ENCODE measurements at regions not wholly inside any gene's neighbourhood (a gene's known extent, or its start where the extent isn't known, plus 50 kb on each side); places are given as distances from the start of the nearest gene placed in this dataset.

- TF ChIP-seq EZH2phosphoT487 (IDR thresholded peaks at IDR 0.05; ENCODE audit: borderline replicate concordance) (no peak), CTCF (conservative IDR thresholded peaks at IDR 0.05; ENCODE audit: low read length) (no peak)
- H3K36me3 ChIP-seq (ENCODE audit: insufficient read depth, low read length), result no peaks in the 10 kb centered on the region
- no peak overlapping the region for H3K4me2 ChIP-seq (ENCODE audit: low read depth, low read length, poor library complexity, severe bottlenecking)
- no peaks in the 10 kb centered on the region for H3F3A ChIP-seq (ENCODE audit: low read depth)
- no peaks in the 10 kb centered on the region for H3K9me3 ChIP-seq (ENCODE audit: insufficient read depth, low read depth, low read length)
- no peak overlapping the region for H3K4me3 ChIP-seq (ENCODE audit: low read length, poor library complexity, severe bottlenecking)
- H3K9me2 ChIP-seq (replicated peaks; ENCODE audit: low read depth, low read length), result no peaks in the 10 kb centered on the region
- H3K9ac ChIP-seq (ENCODE audit: low read depth, low read length, poor library complexity, severe bottlenecking), result no peak overlapping the region
- peak overlapping the region; percentile 65 for H2AFZ ChIP-seq (ENCODE audit: low read length)
- no peaks in the 10 kb centered on the region for H4K20me1 ChIP-seq (ENCODE audit: insufficient read depth, low read length, poor library complexity, severe bottlenecking)
- peaks cover 8% of the 10 kb centered on the region for H3K4me1 ChIP-seq (ENCODE audit: insufficient read depth, low read length, poor library complexity, severe bottlenecking)
- no peaks in the 10 kb centered on the region for H3K79me2 ChIP-seq (ENCODE audit: insufficient read depth, low read length)
- no peaks in the 10 kb centered on the region for H3K27me3 ChIP-seq (ENCODE audit: insufficient read depth, low read length, poor library complexity, severe bottlenecking)
Observed at GRCh38 chr3:31173118-31173718, 278.8 kb upstream of the GADL1 start.

- Histone ChIP-seq H3K4me2 (ENCODE audit: low read depth, low read length, poor library complexity, severe bottlenecking) (no peak overlapping the region), H3K9me2 (replicated peaks; ENCODE audit: low read depth, low read length) (no peaks in the 10 kb centered on the region), H3K4me1 (ENCODE audit: insufficient read depth, low read length, poor library complexity, severe bottlenecking) (peaks cover 8% of the 10 kb centered on the region), H4K20me1 (ENCODE audit: insufficient read depth, low read length, poor library complexity, severe bottlenecking) (no peaks in the 10 kb centered on the region), H3K4me3 (ENCODE audit: low read length, poor library complexity, severe bottlenecking) (no peak overlapping the region), H3K36me3 (ENCODE audit: insufficient read depth, low read length) (no peaks in the 10 kb centered on the region), H3K79me2 (ENCODE audit: insufficient read depth, low read length) (no peaks in the 10 kb centered on the region), H3K9ac (ENCODE audit: low read depth, low read length, poor library complexity, severe bottlenecking) (no peak overlapping the region), H3F3A (ENCODE audit: low read depth) (no peaks in the 10 kb centered on the region), H3K9me3 (ENCODE audit: insufficient read depth, low read depth, low read length) (no peaks in the 10 kb centered on the region), H2AFZ (ENCODE audit: low read length) (no peak overlapping the region), H3K27me3 (ENCODE audit: insufficient read depth, low read length, poor library complexity, severe bottlenecking) (no peaks in the 10 kb centered on the region)
- no peak for TF ChIP-seq EZH2phosphoT487 (IDR thresholded peaks at IDR 0.05; ENCODE audit: borderline replicate concordance)
- no peak for TF ChIP-seq CTCF (conservative IDR thresholded peaks at IDR 0.05; ENCODE audit: low read length)
Observed at GRCh38 chr3:31174079-31174478, 279.6 kb upstream of the GADL1 start.

GRCh38 chr3:31176045-31176444 lies 281.6 kb upstream of the GADL1 start:
- no peak overlapping the region for H2AFZ ChIP-seq (ENCODE audit: low read length)
- no peaks in the 10 kb centered on the region for H3K9me3 ChIP-seq (ENCODE audit: insufficient read depth, low read depth, low read length)
- H3K27me3 ChIP-seq (ENCODE audit: insufficient read depth, low read length, poor library complexity, severe bottlenecking), result no peaks in the 10 kb centered on the region
- H4K20me1 ChIP-seq (ENCODE audit: insufficient read depth, low read length, poor library complexity, severe bottlenecking), result no peaks in the 10 kb centered on the region
- H3K4me1 ChIP-seq (ENCODE audit: insufficient read depth, low read length, poor library complexity, severe bottlenecking), result peaks cover 8% of the 10 kb centered on the region
- H3K4me2 ChIP-seq (ENCODE audit: low read depth, low read length, poor library complexity, severe bottlenecking), result no peak overlapping the region
- H3K9me2 ChIP-seq (replicated peaks; ENCODE audit: low read depth, low read length), result no peaks in the 10 kb centered on the region
- no peak overlapping the region for H3K9ac ChIP-seq (ENCODE audit: low read depth, low read length, poor library complexity, severe bottlenecking)
- no peak for TF ChIP-seq EZH2phosphoT487 (IDR thresholded peaks at IDR 0.05; ENCODE audit: borderline replicate concordance)
- no peak for TF ChIP-seq CTCF (conservative IDR thresholded peaks at IDR 0.05; ENCODE audit: low read length)
- H3K4me3 ChIP-seq (ENCODE audit: low read length, poor library complexity, severe bottlenecking), result no peak overlapping the region
- H3F3A ChIP-seq (ENCODE audit: low read depth), result no peaks in the 10 kb centered on the region
- H3K79me2 ChIP-seq (ENCODE audit: insufficient read depth, low read length), result no peaks in the 10 kb centered on the region
- H3K36me3 ChIP-seq (ENCODE audit: insufficient read depth, low read length), result no peaks in the 10 kb centered on the region

Data from Loucy (cell line).